ENCODE measurements at regions not wholly inside any gene's neighbourhood (a gene's known extent, or its start where the extent isn't known, plus 50 kb on each side); places are given as distances from the start of the nearest gene placed in this dataset.
"Not testable (repeated sequence)": the region's sequence is repeated elsewhere in the genome, so short reads cannot be mapped to it uniquely, and the experiment has no call there.

DNA sequence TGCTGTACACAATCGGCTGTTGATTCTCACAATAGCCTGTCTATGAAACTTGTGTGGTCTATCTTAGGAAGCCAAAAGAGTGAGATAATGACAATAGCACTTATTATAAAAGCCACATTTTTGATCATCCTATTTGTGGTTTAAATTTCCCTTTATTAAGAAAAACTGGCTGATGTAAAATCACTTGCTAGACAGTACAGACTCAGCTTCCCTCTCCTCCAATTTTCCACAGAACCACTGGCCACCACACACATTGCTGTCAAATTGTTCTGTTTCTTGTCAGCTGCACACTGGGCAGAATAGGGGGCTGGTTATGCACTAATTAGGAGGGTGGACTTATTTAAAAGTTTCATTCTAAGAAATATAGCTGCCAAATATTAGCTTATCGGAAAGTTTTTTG, 425.9 kb downstream of the EPHA3 start:
- DNase-seq (ENCODE audit: low spot score) = no peak
- no peak overlapping the region for H3K4me3 ChIP-seq
- TF ChIP-seq CTCF (IDR thresholded peaks at IDR 0.05) = no peak
- no peak overlapping the region for H3K27ac ChIP-seq

GRCh38 chr3:89554587-89554986, 447.2 kb downstream of the EPHA3 start:
- not testable (repeated sequence) for H3K4me3 ChIP-seq; DNase-seq (ENCODE audit: low spot score); H3K27ac ChIP-seq

GRCh38 chr3:89558711-89559110, 451.3 kb downstream of the EPHA3 start:
- no peak for TF ChIP-seq CTCF (IDR thresholded peaks at IDR 0.05)
- DNase-seq (ENCODE audit: low spot score) = no peak
- H3K27ac ChIP-seq = no peak overlapping the region
- no peak overlapping the region for H3K4me3 ChIP-seq

- no peak for TF ChIP-seq CTCF (IDR thresholded peaks at IDR 0.05)
- Histone ChIP-seq H3K27ac (no peak overlapping the region), H3K4me3 (no peak overlapping the region)
- no peak for DNase-seq (ENCODE audit: low spot score)
Observed at GRCh38 chr3:89560568-89560967, 453.1 kb downstream of the EPHA3 start.

DNA sequence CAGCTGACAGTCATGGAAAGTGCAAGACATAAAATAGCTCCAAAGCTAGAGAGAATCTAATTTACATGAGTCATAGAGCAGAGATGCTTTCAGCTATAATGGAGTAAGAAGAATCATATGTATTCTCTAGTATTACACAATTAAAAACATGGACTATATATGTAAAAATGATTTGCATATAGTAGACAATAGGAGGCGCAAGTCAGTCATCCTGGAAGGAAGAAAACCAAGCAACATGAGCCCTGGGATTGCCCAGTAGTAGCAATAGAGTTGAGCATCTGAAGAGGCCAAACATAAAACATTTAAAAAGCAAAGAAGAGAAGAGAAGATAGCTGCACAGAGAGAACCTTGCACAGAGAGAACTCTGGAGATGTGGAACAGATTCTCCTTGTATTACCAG, 455.0 kb downstream of the EPHA3 start:
- Histone ChIP-seq H3K27ac (no peak overlapping the region), H3K4me3 (no peak overlapping the region)
- TF ChIP-seq CTCF (IDR thresholded peaks at IDR 0.05) = no peak
- DNase-seq (ENCODE audit: low spot score) = no peak

- Histone ChIP-seq H3K27ac (no peak overlapping the region), H3K4me3 (no peak overlapping the region)
- TF ChIP-seq CTCF (IDR thresholded peaks at IDR 0.05) = no peak
- DNase-seq (ENCODE audit: low spot score) = no peak
Observed at GRCh38 chr3:89565098-89565497, 457.7 kb downstream of the EPHA3 start.

GRCh38 chr3:89570465-89570864, 463.0 kb downstream of the EPHA3 start:
- no peak for TF ChIP-seq CTCF (IDR thresholded peaks at IDR 0.05)
- no peak for DNase-seq (ENCODE audit: low spot score)
- H3K4me3 ChIP-seq = no peak overlapping the region
- H3K27ac ChIP-seq = peak overlapping the region in 1 of 2 donors; percentile 75

DNA sequence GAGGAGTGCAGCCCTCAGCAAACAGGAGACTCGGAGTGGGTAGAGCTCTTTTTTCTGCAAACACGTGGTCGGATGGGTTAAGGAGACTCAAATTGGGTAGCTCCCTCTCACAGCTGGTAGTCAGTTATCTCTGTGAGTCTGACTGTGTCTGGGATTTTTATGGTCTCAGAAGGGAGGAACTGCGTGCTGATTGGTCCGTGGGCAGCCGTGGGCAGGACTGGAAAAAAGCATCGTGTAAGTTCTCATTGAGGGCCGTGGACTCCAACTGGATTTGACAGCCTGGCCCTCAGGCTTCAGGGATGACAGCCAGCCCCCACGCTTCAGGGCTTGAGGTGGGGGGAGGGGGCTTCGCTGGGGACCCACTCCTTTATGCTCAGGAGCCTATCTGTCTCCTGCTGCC, 463.9 kb downstream of the EPHA3 start:
- Histone ChIP-seq H3K4me3 (peak overlapping the region; percentile 47), H3K27ac (peak overlapping the region; percentile 74 to 75)
- TF ChIP-seq CTCF (IDR thresholded peaks at IDR 0.05) = no peak
- no peak for DNase-seq (ENCODE audit: low spot score)

Measured in coronary artery (tissue), 2 donors.